ENCODE measurements at regions not wholly inside any gene's neighbourhood (a gene's known extent, or its start where the extent isn't known, plus 50 kb on each side); places are given as distances from the start of the nearest gene placed in this dataset.

- no peak for TF ChIP-seq POLR2AphosphoS5 (IDR thresholded peaks at IDR 0.05; ENCODE audit: low read depth, low read length)
- no peak for TF ChIP-seq POLR2A (IDR thresholded peaks at IDR 0.05; ENCODE audit: low read depth, low read length)
- no peak for TF ChIP-seq TAF1 (IDR thresholded peaks at IDR 0.05; ENCODE audit: low read depth, low read length)
Measured at GRCh38 chr1:228921481-228921880, 186.2 kb downstream of the RHOU start.

Measured in GM12891 (cell line).